HFF-Myc (cell line): ENCODE measurements at regions not wholly inside any gene's neighbourhood (a gene's known extent, or its start where the extent isn't known, plus 50 kb on each side); places are given as distances from the start of the nearest gene placed in this dataset.

Source experiments
- DNase-seq: peaks from one replicate; pipeline ENCODE4 v3.0.0-alpha.2; 2011; ENCODE audit warnings: low read depth; ENCODE audit errors: extremely low read depth
- H3K4me3 ChIP-seq: replicated peaks from 2 replicates; pipeline ENCODE4 v1.5.1; 2011; ENCODE audit warnings: low read depth, mild to moderate bottlenecking, control low read depth, low read length
- CTCF ChIP-seq: IDR thresholded peaks from 2 replicates; pipeline ENCODE4 v1.5.1; 2012; ENCODE audit warnings: mild to moderate bottlenecking, low read depth, low read length, control low read depth; ENCODE audit errors: missing control alignments

GRCh38 chr3:23002151-23002550, 201.0 kb upstream of the UBE2E2 start:
- H3K4me3 ChIP-seq = no peak overlapping the region
- TF ChIP-seq CTCF = no peak
- no peak for DNase-seq

- TF ChIP-seq CTCF = no peak
- H3K4me3 ChIP-seq = no peak overlapping the region
- DNase-seq = no peak
Measured at GRCh38 chr3:23002836-23003732, 200.0 kb upstream of the UBE2E2 start.

GRCh38 chr3:23003733-23004046, 199.4 kb upstream of the UBE2E2 start:
- DNase-seq = no peak
- no peak overlapping the region for H3K4me3 ChIP-seq
- no peak for TF ChIP-seq CTCF

GRCh38 chr3:23004971-23005370, 198.2 kb upstream of the UBE2E2 start:
- H3K4me3 ChIP-seq = no peak overlapping the region
- DNase-seq = no peak
- TF ChIP-seq CTCF = no peak

GRCh38 chr3:23017801-23018200, 185.3 kb upstream of the UBE2E2 start:
- no peak for TF ChIP-seq CTCF
- no peak for DNase-seq
- no peak overlapping the region for H3K4me3 ChIP-seq

- TF ChIP-seq CTCF = no peak
- no peak overlapping the region for H3K4me3 ChIP-seq
- no peak for DNase-seq
Measured at GRCh38 chr3:23019596-23020300, 183.4 kb upstream of the UBE2E2 start.
